GM12864 (cell line): ENCODE measurements at regions not wholly inside any gene's neighbourhood (a gene's known extent, or its start where the extent isn't known, plus 50 kb on each side); places are given as distances from the start of the nearest gene placed in this dataset.

ENCODE experiments used
- DNase-seq: peaks from one replicate; pipeline ENCODE4 v3.0.0-alpha.2; 2011; ENCODE audit warnings: low read depth
- H3K4me3 ChIP-seq: 2 replicates; pipeline ENCODE4 v1.5.1; 2011; ENCODE audit warnings: mild to moderate bottlenecking, low read depth, low read length, control low read depth
- TF ChIP-seq, protein P1 (sequence below): IDR thresholded peaks from 2 replicates; pipeline ENCODE4 v1.5.1; 2011; ENCODE audit warnings: low read depth, mild to moderate bottlenecking, moderate library complexity, low read length, control low read depth, inconsistent platforms; ENCODE audit errors: missing control alignments

GRCh38 chr1:67528141-67528540 lies 97.9 kb upstream of the SERBP1 start:
- TF ChIP-seq, protein P1, sequence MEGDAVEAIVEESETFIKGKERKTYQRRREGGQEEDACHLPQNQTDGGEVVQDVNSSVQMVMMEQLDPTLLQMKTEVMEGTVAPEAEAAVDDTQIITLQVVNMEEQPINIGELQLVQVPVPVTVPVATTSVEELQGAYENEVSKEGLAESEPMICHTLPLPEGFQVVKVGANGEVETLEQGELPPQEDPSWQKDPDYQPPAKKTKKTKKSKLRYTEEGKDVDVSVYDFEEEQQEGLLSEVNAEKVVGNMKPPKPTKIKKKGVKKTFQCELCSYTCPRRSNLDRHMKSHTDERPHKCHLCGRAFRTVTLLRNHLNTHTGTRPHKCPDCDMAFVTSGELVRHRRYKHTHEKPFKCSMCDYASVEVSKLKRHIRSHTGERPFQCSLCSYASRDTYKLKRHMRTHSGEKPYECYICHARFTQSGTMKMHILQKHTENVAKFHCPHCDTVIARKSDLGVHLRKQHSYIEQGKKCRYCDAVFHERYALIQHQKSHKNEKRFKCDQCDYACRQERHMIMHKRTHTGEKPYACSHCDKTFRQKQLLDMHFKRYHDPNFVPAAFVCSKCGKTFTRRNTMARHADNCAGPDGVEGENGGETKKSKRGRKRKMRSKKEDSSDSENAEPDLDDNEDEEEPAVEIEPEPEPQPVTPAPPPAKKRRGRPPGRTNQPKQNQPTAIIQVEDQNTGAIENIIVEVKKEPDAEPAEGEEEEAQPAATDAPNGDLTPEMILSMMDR = no peak
- no peak for DNase-seq
- no peak overlapping the region for H3K4me3 ChIP-seq

GRCh38 chr1:67530071-67530470 lies 99.9 kb upstream of the SERBP1 start:
- TF ChIP-seq, protein P1 = no peak
- H3K4me3 ChIP-seq = no peak overlapping the region
- DNase-seq = no peak

GRCh38 chr1:67532452-67533216 lies 102.4 kb upstream of the SERBP1 start:
- TF ChIP-seq, protein P1 = peak; percentile 63
- peak; percentile 45 for DNase-seq
- H3K4me3 ChIP-seq = no peak overlapping the region

DNA sequence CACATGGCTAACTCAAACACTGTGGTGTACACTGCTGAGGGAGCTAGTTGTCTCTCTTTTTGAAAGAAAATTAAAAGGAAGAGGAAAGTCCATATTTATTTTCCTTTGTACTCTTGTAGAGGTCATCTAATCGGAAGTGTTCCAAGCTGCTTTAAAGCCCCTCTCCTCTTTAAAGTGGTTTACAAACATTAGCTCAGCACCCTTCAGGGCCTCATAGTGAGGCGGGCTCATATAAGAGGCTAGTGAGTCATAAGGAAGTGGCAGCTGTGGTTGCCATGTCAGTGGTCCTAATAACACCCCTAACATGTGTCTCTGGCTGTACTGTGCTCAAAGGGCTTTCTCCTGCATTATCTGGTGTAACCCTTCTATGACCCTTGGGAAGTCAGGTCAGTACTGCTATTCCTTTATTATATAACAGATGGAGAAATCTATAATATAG lies 104.4 kb upstream of the SERBP1 start:
- DNase-seq = no peak
- no peak overlapping the region for H3K4me3 ChIP-seq
- TF ChIP-seq, protein P1 = no peak

DNA sequence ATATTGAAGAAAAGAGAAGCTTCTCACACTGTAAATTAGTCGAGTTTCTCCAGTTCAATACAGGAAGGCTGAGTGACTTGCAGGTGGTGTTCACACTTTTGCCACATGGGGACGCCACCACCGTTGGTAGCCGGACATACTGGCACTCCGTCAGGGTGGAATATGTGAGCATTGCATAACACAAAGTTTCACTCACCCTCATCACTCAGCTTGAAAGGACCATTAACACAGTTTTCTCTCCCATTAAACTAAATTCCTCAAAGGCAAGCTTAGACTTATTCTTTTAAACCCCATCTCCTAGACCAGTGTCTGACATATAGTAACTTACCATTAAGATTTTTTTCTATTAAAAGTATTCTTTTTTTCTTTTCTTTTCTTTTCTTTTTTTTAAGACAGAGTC lies 105.3 kb upstream of the SERBP1 start:
- DNase-seq = peak; percentile 7
- H3K4me3 ChIP-seq = no peak overlapping the region
- TF ChIP-seq, protein P1 = peak; percentile 95

- TF ChIP-seq, protein P1 = no peak
- DNase-seq = no peak
- no peak overlapping the region for H3K4me3 ChIP-seq
Measured at GRCh38 chr1:67536957-67537666, 106.9 kb upstream of the SERBP1 start.
